SU-DHL-6 (cell line): ENCODE measurements at regions not wholly inside any gene's neighbourhood (a gene's known extent, or its start where the extent isn't known, plus 50 kb on each side); places are given as distances from the start of the nearest gene placed in this dataset.

ENCODE experiments used
- EZH2phosphoT487 ChIP-seq: fragments of 200-600 bp; sonication (generic), shearing (Covaris generic); conservative IDR thresholded peaks from 2 replicates; pipeline ENCODE4 v1.6.1; 2018; ENCODE audit warnings: mild to moderate bottlenecking, antibody characterized with exemption, low read length, moderate library complexity, mixed read lengths
- TF ChIP-seq, protein P1 (sequence below): fragments of 200-600 bp; sonication (generic); IDR thresholded peaks from one replicate; pipeline ENCODE4 v1.5.1; 2017; ENCODE audit warnings: antibody characterized with exemption, mild to moderate bottlenecking, low read length, moderate library complexity; ENCODE audit not compliant: insufficient read depth, poor library complexity, severe bottlenecking

DNA sequence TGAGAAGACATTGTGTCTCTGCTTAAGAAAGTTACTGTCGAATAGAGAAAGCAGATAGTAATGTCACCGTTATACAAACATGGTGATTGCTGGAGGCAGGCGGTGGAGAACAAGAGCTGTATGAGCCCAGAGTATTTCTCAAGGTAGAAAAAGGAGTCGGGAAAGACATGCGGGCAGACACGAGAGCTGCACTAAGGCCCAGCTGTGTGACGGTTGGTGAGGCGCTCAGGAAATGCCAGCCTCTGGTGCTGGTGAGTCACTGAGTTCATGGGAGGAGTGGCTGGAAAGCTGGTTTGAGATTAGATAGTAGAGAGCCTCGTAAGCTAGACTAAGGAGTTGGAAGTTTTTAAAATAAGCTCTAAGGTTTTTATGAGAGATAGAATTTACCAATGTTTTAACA, 390.9 kb upstream of the TRIB2 start:
- TF ChIP-seq, protein P1, sequence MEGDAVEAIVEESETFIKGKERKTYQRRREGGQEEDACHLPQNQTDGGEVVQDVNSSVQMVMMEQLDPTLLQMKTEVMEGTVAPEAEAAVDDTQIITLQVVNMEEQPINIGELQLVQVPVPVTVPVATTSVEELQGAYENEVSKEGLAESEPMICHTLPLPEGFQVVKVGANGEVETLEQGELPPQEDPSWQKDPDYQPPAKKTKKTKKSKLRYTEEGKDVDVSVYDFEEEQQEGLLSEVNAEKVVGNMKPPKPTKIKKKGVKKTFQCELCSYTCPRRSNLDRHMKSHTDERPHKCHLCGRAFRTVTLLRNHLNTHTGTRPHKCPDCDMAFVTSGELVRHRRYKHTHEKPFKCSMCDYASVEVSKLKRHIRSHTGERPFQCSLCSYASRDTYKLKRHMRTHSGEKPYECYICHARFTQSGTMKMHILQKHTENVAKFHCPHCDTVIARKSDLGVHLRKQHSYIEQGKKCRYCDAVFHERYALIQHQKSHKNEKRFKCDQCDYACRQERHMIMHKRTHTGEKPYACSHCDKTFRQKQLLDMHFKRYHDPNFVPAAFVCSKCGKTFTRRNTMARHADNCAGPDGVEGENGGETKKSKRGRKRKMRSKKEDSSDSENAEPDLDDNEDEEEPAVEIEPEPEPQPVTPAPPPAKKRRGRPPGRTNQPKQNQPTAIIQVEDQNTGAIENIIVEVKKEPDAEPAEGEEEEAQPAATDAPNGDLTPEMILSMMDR, result no peak
- no peak for TF ChIP-seq EZH2phosphoT487
